Left renal cortex interstitium (tissue), 4 donors: ENCODE measurements at regions not wholly inside any gene's neighbourhood (a gene's known extent, or its start where the extent isn't known, plus 50 kb on each side); places are given as distances from the start of the nearest gene placed in this dataset.
"Not testable (repeated sequence)": the region's sequence is repeated elsewhere in the genome, so short reads cannot be mapped to it uniquely, and the experiment has no call there.

Experiments used
- DNase-seq, 4 donors: peaks; one replicate each; pipeline ENCODE4 v3.0.0-alpha.2; 2013; ENCODE audit warnings: low read depth in 4 of 4, low spot score in 2 of 4, missing footprints in 1 of 4

GRCh38 chr10:62693306-62693705 is 111.2 kb upstream of the ADO start:
- no peak for DNase-seq

GRCh38 chr10:62694537-62695126 is 109.9 kb upstream of the ADO start:
- DNase-seq, result no peak

GRCh38 chr10:62696798-62697197 is 107.7 kb upstream of the ADO start:
- no peak for DNase-seq

GRCh38 chr10:62699148-62699547 is 105.4 kb upstream of the ADO start:
- DNase-seq, result no peak

DNA sequence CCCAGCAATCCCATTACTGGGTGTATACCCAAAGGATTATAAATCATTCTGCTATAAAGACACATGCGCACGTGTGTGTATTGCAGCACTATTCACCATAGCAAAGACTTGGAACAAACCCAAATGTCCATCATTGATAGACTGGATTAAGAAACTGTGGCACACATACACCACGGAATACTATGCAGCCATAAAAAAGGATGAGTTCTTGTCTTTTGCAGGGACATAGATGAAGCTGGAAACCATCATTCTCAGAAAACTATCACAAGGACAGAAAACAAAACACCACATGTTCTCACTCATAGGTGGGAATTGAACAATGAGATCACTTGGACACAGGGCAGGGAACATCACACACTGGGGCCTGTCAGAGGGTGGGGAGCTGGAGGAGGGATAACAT is 100.4 kb upstream of the ADO start:
- not testable (repeated sequence) for DNase-seq

DNA sequence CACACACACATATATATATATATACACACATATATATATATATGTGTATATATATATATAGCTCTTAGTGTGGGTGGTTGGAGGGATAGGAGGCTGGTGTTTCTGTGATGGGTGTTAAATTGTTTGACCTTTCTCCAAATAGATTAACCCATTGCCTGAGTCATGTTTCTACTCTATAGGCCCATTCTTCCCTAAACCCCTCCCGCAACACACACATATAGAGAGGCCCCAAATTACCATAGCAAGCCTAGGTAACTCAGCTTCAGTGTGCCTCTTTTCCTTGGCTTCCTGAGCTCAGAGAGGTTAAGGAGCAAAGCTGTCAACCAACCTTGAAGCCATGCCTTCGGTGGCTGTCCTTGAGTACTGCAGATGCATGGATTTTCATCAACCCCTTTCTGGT is 98.7 kb upstream of the ADO start:
- DNase-seq, result no peak

DNA sequence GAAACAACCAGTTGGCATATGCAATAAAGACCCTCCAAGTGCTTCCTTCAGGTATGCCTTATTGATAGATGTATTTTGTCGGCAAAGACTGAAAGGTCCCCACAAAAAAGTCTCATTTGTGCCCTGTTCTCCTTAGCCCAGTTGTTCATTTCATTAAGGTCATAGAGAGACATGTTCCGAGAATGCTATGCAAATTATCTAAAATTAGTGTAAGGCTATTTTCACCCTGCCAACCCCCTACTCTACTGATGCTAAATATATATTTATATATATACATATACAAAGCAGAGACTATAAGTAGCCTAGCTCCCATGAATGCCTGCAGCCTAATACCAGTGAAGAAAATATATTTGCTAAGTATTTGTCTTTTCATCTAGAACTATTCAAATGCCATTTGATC is 96.7 kb upstream of the ADO start:
- no peak for DNase-seq

GRCh38 chr10:62708569-62708968 is 96.0 kb upstream of the ADO start:
- DNase-seq, result no peak

GRCh38 chr10:62709200-62709599 is 95.3 kb upstream of the ADO start:
- no peak for DNase-seq

DNA sequence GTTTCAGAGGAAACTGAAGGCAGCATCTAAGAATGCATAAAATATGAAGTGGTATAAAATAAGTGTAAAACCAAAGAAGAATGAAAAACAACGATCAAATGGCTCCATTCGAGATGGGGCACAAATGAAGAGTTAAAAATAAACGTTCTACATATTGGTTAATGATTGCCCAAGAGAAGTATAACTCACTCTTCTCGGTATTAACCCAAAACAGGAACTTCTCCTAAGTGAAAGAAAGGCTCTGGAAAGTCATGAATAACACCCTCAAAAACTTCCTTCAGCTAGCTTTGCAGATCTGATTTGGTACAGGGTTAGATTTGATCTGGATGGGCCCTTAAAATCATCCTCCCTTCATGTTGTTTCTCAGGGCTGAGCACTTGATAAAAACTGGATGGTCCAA is 94.3 kb upstream of the ADO start:
- DNase-seq, result no peak

DNA sequence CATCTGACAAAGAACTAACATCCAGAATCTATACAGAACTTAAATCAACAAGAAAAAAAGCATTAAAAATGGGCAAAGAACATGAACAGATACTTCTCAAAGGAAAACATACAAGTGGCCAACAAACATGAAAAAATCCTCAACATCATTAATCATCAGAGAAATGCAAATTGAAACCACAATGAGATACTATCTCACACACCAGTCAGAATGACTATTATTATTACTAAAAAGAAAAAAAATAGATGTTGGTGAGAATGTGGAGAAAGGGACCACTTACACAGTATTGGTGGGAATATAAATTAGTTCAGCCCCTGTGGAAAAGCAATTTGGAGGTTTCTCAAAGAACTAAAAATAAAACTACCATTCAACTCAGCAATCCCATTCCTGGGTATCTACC is 89.1 kb upstream of the ADO start:
- DNase-seq, result no peak

DNA sequence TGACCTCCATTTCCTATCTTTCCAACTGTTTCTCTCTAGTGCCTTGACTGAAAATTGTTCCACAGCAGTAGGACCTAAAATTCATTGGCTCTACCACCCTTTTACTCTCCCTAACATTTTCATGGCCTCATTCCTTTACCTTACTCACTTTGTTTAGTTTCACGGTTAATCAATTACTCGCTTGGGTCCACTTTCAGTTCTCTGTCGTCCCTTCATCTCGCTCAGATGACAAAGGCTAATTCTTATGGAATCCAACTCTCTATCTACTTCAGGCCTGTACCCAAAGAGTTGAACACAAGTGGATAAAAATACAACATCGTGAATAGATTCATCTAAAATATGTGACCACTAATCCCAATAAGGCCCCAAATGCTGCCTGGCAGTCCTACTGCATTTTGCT is 85.9 kb upstream of the ADO start:
- DNase-seq, result no peak

GRCh38 chr10:62719061-62719460 is 85.5 kb upstream of the ADO start:
- no peak for DNase-seq

GRCh38 chr10:62721687-62722086 is 82.8 kb upstream of the ADO start:
- DNase-seq, result no peak

DNA sequence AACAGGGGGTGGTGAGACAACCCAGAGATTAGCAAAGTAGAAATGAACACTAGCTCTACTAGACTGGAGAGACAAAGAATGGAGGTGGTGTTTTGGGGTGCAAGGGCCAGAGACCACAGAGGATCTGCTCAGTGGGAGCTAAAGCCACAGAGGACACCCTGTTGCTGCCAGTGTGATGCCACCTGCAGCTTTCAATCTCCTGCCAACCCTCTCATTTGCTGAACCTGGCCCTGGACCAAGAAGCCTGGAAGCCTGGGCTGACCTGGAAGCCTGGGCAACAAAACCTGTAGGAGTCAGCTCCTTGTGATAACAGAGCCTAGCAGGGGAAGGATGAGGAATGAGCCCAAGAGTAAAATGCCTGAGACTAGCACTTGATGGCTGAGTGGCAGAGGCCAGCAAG is 81.1 kb upstream of the ADO start:
- no peak for DNase-seq

DNA sequence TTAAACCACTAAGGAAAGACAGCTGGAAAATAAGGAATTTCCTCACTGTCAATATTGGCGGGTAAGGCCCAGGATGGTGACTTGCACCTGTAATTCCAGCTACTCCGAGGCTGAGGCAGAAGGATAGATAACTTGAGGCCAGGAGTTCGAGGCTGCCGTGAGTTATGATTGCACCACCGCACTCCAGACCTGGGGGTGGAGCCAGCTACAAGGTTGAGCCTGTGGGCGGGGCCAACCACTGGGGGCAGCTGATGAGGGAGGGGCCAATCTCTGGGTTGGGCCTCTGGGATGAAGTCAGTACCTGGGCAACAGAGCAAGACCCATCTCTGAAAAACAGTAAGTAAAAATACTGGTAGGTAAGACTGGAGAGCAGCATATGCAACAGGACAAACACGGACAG is 80.1 kb upstream of the ADO start:
- no peak for DNase-seq

DNA sequence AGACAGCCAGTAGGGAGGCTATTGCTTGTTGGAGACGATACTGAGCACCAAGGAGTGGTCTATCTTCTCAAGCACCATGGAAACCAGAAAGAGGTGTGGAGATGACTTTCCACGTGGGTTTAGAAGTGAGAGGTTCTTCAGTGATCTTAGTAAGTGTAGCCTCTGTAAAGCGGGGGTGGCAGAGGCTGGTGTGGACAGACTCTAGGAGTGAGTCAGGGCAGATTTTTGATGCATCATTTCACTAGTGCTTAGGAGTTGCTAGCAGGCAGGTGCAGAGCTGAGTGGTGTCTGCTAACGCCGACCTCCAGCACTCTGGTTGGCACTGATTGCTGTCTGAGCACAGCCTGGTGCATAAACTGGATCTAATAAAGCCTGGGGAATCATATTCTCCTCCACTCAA is 78.4 kb upstream of the ADO start:
- no peak for DNase-seq

DNA sequence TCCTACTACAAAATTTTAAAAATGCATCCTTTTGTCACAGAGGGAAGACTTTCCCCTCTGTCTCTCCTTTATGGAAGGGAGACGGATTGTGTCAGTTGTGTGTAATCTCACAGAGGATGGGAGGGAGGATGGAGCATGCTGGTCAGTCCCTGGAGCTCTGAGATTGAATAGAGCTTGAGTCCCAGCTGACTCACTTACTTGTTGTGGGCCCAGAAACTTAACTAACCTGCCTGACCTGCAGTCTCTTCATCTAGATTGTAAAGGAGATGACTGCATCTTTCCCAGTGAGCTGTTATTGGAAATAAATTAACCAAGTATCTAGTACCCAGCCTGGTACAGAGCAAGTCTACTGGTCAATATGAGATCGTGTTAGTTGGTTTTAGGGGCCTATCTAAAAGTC is 77.9 kb upstream of the ADO start:
- no peak for DNase-seq

GRCh38 chr10:62727934-62728333 is 76.6 kb upstream of the ADO start:
- DNase-seq, result no peak

- DNase-seq, result no peak
Observed at GRCh38 chr10:62728479-62728878, 76.0 kb upstream of the ADO start.

GRCh38 chr10:62732841-62733653 is 71.5 kb upstream of the ADO start:
- DNase-seq, result no peak

GRCh38 chr10:62733654-62734293 is 70.7 kb upstream of the ADO start:
- DNase-seq, result no peak
